SK-N-SH (cell line): ENCODE measurements at regions not wholly inside any gene's neighbourhood (a gene's known extent, or its start where the extent isn't known, plus 50 kb on each side); places are given as distances from the start of the nearest gene placed in this dataset.

Experiments used
- ELF1 ChIP-seq: IDR thresholded peaks from 2 replicates; pipeline ENCODE4 v1.4.0; 2012
- EP300 ChIP-seq, 2 experiments: IDR thresholded peaks; 2 replicates each; pipeline versions ENCODE4 v1.4.0 to v1.6.1; 2012; ENCODE audit warnings: borderline replicate concordance in 1 of 2, low read depth in 1 of 2, low read length in 1 of 2
- FOSL2 ChIP-seq: IDR thresholded peaks from 2 replicates; pipeline ENCODE4 v1.4.0; 2012; ENCODE audit warnings: low read depth, mild to moderate bottlenecking, moderate library complexity, borderline replicate concordance
- GABPA ChIP-seq: IDR thresholded peaks from 2 replicates; pipeline ENCODE4 v1.4.0; 2012; ENCODE audit warnings: low read depth, mild to moderate bottlenecking
- JUND ChIP-seq: IDR thresholded peaks from 2 replicates; pipeline ENCODE4 v1.4.0; 2012
- POLR2AphosphoS5 ChIP-seq: IDR thresholded peaks from 2 replicates; pipeline ENCODE4 v1.6.1; 2012; ENCODE audit warnings: low read depth, low read length
- TCF12 ChIP-seq: IDR thresholded peaks from 2 replicates; pipeline ENCODE4 v1.4.0; 2012
- TF ChIP-seq, protein P1 (sequence below): fragments of 150-350 bp; IDR thresholded peaks from 2 replicates; pipeline ENCODE4 v1.6.1; 2017; ENCODE audit warnings: antibody characterized with exemption, low read length, low read depth, borderline replicate concordance
- TF ChIP-seq, protein P2 (sequence below): fragments of 200-600 bp; sonication (generic); IDR thresholded peaks from 2 replicates; pipeline ENCODE4 v1.6.1; 2017; ENCODE audit warnings: antibody characterized with exemption, mild to moderate bottlenecking, moderate library complexity
- TF ChIP-seq, protein P3 (sequence below): IDR thresholded peaks from 2 replicates; pipeline ENCODE4 v1.4.0; 2012; ENCODE audit warnings: low read depth, borderline replicate concordance
- TF ChIP-seq, protein P4 (sequence below): IDR thresholded peaks from 2 replicates; pipeline ENCODE4 v1.4.0; 2012; ENCODE audit warnings: low read depth

DNA sequence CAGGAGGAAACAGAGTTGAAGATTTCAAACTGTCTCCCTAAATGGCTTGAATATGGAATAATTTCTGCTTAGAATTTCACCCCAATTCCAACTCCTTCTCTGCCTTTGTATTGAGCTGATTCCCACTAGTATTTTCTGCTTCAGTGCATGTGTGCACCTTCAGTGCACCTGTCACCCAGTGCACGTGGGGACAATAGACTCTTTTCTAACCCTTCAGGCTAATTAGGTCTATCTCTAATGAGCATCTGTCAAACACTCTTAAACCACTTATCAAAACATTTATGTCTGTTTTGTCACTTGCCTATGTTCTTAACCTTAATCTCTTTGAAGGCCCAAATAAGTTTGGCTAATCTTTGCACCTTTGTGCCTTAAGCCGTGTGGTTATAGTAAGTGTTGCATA lies 232.0 kb upstream of the NETO1 start:
- TF ChIP-seq, protein P1, sequence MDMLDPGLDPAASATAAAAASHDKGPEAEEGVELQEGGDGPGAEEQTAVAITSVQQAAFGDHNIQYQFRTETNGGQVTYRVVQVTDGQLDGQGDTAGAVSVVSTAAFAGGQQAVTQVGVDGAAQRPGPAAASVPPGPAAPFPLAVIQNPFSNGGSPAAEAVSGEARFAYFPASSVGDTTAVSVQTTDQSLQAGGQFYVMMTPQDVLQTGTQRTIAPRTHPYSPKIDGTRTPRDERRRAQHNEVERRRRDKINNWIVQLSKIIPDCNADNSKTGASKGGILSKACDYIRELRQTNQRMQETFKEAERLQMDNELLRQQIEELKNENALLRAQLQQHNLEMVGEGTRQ: no peak
- TF ChIP-seq GABPA: no peak
- TF ChIP-seq, protein P2, sequence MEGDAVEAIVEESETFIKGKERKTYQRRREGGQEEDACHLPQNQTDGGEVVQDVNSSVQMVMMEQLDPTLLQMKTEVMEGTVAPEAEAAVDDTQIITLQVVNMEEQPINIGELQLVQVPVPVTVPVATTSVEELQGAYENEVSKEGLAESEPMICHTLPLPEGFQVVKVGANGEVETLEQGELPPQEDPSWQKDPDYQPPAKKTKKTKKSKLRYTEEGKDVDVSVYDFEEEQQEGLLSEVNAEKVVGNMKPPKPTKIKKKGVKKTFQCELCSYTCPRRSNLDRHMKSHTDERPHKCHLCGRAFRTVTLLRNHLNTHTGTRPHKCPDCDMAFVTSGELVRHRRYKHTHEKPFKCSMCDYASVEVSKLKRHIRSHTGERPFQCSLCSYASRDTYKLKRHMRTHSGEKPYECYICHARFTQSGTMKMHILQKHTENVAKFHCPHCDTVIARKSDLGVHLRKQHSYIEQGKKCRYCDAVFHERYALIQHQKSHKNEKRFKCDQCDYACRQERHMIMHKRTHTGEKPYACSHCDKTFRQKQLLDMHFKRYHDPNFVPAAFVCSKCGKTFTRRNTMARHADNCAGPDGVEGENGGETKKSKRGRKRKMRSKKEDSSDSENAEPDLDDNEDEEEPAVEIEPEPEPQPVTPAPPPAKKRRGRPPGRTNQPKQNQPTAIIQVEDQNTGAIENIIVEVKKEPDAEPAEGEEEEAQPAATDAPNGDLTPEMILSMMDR: no peak
- no peak for TF ChIP-seq JUND
- TF ChIP-seq, protein P3, sequence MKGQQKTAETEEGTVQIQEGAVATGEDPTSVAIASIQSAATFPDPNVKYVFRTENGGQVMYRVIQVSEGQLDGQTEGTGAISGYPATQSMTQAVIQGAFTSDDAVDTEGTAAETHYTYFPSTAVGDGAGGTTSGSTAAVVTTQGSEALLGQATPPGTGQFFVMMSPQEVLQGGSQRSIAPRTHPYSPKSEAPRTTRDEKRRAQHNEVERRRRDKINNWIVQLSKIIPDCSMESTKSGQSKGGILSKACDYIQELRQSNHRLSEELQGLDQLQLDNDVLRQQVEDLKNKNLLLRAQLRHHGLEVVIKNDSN: no peak
- no peak for TF ChIP-seq FOSL2
- no peak for TF ChIP-seq TCF12
- TF ChIP-seq POLR2AphosphoS5: no peak
- TF ChIP-seq, protein P4, sequence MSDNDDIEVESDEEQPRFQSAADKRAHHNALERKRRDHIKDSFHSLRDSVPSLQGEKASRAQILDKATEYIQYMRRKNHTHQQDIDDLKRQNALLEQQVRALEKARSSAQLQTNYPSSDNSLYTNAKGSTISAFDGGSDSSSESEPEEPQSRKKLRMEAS: no peak
- no peak for TF ChIP-seq ELF1
- TF ChIP-seq EP300 (IDR thresholded peaks at IDR 0.05; ENCODE audit: borderline replicate concordance in 1 of 2, low read depth in 1 of 2, low read length in 1 of 2): no peak
